Neural crest cell (in vitro differentiated cells): ENCODE measurements at regions not wholly inside any gene's neighbourhood (a gene's known extent, or its start where the extent isn't known, plus 50 kb on each side); places are given as distances from the start of the nearest gene placed in this dataset.
"Not testable (repeated sequence)": the region's sequence is repeated elsewhere in the genome, so short reads cannot be mapped to it uniquely, and the experiment has no call there.

Experiments
- DNase-seq: peaks from one replicate; pipeline ENCODE4 v3.0.0; 2021; ENCODE audit warnings: low read depth, mixed read lengths, low spot score
- H3K27ac Mint-ChIP-seq: one replicate; pipeline ENCODE4 v1.8.0; 2021; ENCODE audit warnings: mild to moderate bottlenecking, mixed read lengths; ENCODE audit not compliant: unreplicated experiment
- H3K27me3 Mint-ChIP-seq: 2 replicates; pipeline ENCODE4 v1.8.0; 2021; ENCODE audit warnings: low read depth, mild to moderate bottlenecking, mixed read lengths
- H3K36me3 Mint-ChIP-seq: 2 replicates; pipeline ENCODE4 v1.8.0; 2021; ENCODE audit warnings: low read depth, mild to moderate bottlenecking, mixed read lengths
- H3K4me1 Mint-ChIP-seq: 2 replicates; pipeline ENCODE4 v1.8.0; 2021; ENCODE audit warnings: mixed read lengths
- H3K4me3 Mint-ChIP-seq: one replicate; pipeline ENCODE4 v1.8.0; 2021; ENCODE audit warnings: mild to moderate bottlenecking, mixed read lengths
- H3K9me3 Mint-ChIP-seq: 2 replicates; pipeline ENCODE4 v1.8.0; 2021; ENCODE audit warnings: mixed read lengths
- CTCF ChIP-seq: fragments of 200-600 bp; sonication (generic); conservative IDR thresholded peaks from 2 replicates; pipeline ENCODE4 v1.5.0; 2021; ENCODE audit warnings: antibody characterized with exemption, mild to moderate bottlenecking

- no peaks in the 10 kb centered on the region for H3K4me1 Mint-ChIP-seq
- peaks cover 3% of the 10 kb centered on the region for H3K9me3 Mint-ChIP-seq
- no peak for TF ChIP-seq CTCF
- H3K36me3 Mint-ChIP-seq: no peaks in the 10 kb centered on the region
- no peak overlapping the region for H3K4me3 Mint-ChIP-seq
- H3K27me3 Mint-ChIP-seq: no peaks in the 10 kb centered on the region
- no peak overlapping the region for H3K27ac Mint-ChIP-seq
- no peak for DNase-seq
Measured at GRCh38 chr6:134637282-134637681, 312.6 kb downstream of the ALDH8A1 start.

GRCh38 chr6:134636186-134636799, 313.6 kb downstream of the ALDH8A1 start:
- DNase-seq: no peak
- H3K4me1 Mint-ChIP-seq: no peaks in the 10 kb centered on the region
- no peaks in the 10 kb centered on the region for H3K27me3 Mint-ChIP-seq
- no peak for TF ChIP-seq CTCF
- no peaks in the 10 kb centered on the region for H3K36me3 Mint-ChIP-seq
- H3K9me3 Mint-ChIP-seq: peaks cover 3% of the 10 kb centered on the region
- no peak overlapping the region for H3K4me3 Mint-ChIP-seq
- no peak overlapping the region for H3K27ac Mint-ChIP-seq

GRCh38 chr6:134634966-134635365, 314.9 kb downstream of the ALDH8A1 start:
- TF ChIP-seq CTCF: no peak
- H3K4me3 Mint-ChIP-seq: no peak overlapping the region
- no peaks in the 10 kb centered on the region for H3K9me3 Mint-ChIP-seq
- H3K4me1 Mint-ChIP-seq: no peaks in the 10 kb centered on the region
- no peaks in the 10 kb centered on the region for H3K36me3 Mint-ChIP-seq
- no peak overlapping the region for H3K27ac Mint-ChIP-seq
- DNase-seq: no peak
- H3K27me3 Mint-ChIP-seq: no peaks in the 10 kb centered on the region

DNA sequence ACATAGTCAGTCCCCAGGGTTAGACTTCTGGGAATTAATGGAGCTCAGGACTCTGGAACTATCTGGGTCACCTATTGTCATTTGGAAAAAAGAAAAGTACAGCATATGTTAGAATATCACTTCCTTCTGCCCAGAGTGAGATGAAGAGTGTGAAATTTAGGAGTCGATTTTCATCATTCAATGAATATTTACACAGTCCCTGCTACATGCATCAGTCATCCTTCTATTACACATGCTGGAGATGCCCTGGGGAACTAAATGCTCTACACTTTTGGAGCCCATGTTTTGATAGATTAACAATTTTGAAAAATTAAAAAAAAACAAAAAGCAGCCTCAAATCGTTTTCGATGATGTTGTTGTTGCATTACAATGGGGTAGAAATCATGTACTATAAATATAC, 315.4 kb downstream of the ALDH8A1 start:
- Mint-ChIP-seq H3K4me1 (no peaks in the 10 kb centered on the region), H3K9me3 (no peaks in the 10 kb centered on the region), H3K36me3 (no peaks in the 10 kb centered on the region), H3K27ac (no peak overlapping the region), H3K27me3 (no peaks in the 10 kb centered on the region), H3K4me3 (no peak overlapping the region)
- no peak for TF ChIP-seq CTCF
- DNase-seq: no peak

DNA sequence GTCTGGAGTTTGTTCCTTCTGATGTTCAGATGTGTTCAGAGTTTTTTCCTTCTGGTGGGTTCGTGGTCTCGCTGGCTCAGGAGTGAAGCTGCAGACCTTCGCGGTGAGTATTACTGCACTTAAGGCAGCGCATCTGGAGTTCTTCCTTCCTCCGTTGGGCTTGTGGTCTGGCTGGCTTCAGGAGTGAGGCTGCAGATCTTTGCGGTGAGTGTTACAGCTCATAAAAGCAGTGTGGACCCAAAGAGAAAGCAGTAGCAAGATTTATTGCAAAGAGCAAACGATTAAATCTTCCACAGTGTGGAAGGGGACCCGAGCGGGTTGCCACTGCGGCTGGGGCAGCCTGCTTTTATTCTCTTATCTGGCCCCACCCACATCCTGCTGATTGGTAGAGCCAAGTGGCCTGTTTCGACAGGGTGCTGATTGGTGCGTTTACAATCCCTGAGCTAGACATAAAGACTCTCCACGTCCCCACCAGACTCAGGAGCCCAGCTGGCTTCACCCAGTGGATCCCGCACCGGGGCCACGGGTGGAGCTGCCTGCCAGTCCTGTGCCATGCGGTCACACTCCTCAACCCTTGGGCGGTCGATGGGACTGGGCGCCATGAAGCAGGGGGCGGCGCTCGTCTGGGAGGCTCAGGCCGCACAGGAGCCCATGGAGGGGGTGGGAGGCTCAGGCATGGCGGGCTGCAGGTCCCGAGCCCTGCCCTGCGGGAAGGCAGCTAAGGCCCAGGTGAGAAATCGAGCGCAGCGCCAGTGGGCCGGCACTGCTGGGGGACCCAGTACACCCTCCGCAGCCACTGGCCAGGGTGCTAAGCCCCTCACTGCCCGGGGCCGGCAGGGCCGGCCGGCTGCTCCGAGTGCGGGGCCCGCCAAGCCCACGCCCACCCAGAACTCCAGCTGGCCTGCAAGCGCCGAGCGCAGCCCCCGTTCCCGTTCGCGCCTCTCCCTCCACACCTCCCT, 315.3 kb upstream of the SGK1 start:
- H3K4me1 Mint-ChIP-seq, H3K27ac Mint-ChIP-seq, H3K4me3 Mint-ChIP-seq, DNase-seq, H3K27me3 Mint-ChIP-seq, H3K9me3 Mint-ChIP-seq, H3K36me3 Mint-ChIP-seq: not testable (repeated sequence)

DNA sequence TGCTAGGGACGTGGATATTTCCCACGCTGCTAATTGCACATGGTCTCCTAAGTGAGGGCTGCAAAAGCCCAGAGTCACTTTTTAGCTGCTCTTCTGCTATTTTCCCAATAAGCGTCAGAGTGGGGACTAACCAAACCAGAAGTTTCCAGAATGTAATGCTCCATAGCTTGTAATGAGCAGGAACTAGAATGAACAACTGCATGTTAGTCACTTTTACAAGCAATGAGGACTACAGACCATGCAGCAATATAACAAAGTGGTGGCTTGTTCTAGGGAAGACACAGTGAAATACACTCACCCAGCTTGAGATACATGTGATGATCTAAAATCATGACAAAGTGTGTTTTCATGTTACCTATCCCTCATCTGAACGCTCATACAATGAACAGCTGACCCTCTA, 314.1 kb upstream of the SGK1 start:
- H3K4me3 Mint-ChIP-seq: no peak overlapping the region
- DNase-seq: no peak
- no peaks in the 10 kb centered on the region for H3K27me3 Mint-ChIP-seq
- H3K27ac Mint-ChIP-seq: no peak overlapping the region
- no peaks in the 10 kb centered on the region for H3K9me3 Mint-ChIP-seq
- no peaks in the 10 kb centered on the region for H3K4me1 Mint-ChIP-seq
- H3K36me3 Mint-ChIP-seq: no peaks in the 10 kb centered on the region
- TF ChIP-seq CTCF: no peak
